ENCODE measurements at regions not wholly inside any gene's neighbourhood (a gene's known extent, or its start where the extent isn't known, plus 50 kb on each side); places are given as distances from the start of the nearest gene placed in this dataset.

- TF ChIP-seq YY1 (IDR thresholded peaks at IDR 0.05) (no peak), GABPA (IDR thresholded peaks at IDR 0.05 in 1 of 2, conservative IDR thresholded peaks at IDR 0.05 in 1 of 2) (no peak), CTCF (IDR thresholded peaks at IDR 0.05; ENCODE audit: low read depth, low read length, missing input control) (no peak), MAX (IDR thresholded peaks at IDR 0.05) (no peak), SP1 (IDR thresholded peaks at IDR 0.05) (no peak), TAF1 (conservative IDR thresholded peaks at IDR 0.05) (no peak), JUND (IDR thresholded peaks at IDR 0.05) (no peak), RAD21 (IDR thresholded peaks at IDR 0.05) (no peak), FOXA1 (IDR thresholded peaks at IDR 0.05) (no peak), REST (IDR thresholded peaks at IDR 0.05) (no peak)
These were observed 165.5 kb downstream of the PLPPR4 start for GRCh38 chr1:99429754-99430153.
